Calu3 (cell line): ENCODE measurements at regions not wholly inside any gene's neighbourhood (a gene's known extent, or its start where the extent isn't known, plus 50 kb on each side); places are given as distances from the start of the nearest gene placed in this dataset.

Source experiments
- BruUV-seq: library from RNA; stranded (reverse); fragments of 400-500 nt; replicated peaks from 2 replicates; lab custom pipeline; 2021; lab: Mats Ljungman, UMichigan
- CTCF ChIA-PET: fragments of 300-600 bp; sonication (Branson Sonifier 250); formaldehyde crosslinking; loops from one replicate; lab custom pipeline; 2022; ENCODE audit warnings: antibody characterized with exemption; lab: Charles Lee
- DNase-seq: peaks from one replicate; pipeline ENCODE4 v3.0.0; 2022
- H3K27ac Mint-ChIP-seq: one replicate; pipeline ENCODE4 v1.8.0; 2022; ENCODE audit warnings: mixed read lengths; ENCODE audit not compliant: unreplicated experiment
- H3K27me3 Mint-ChIP-seq: one replicate; pipeline ENCODE4 v1.8.0; 2022; ENCODE audit warnings: mixed read lengths; ENCODE audit not compliant: unreplicated experiment
- H3K36me3 Mint-ChIP-seq: one replicate; pipeline ENCODE4 v1.8.0; 2022; ENCODE audit warnings: mild to moderate bottlenecking, moderate library complexity, mixed read lengths; ENCODE audit not compliant: insufficient read depth, unreplicated experiment
- H3K4me1 Mint-ChIP-seq: one replicate; pipeline ENCODE4 v1.8.0; 2022; ENCODE audit warnings: mild to moderate bottlenecking, low read depth, mixed read lengths; ENCODE audit not compliant: unreplicated experiment
- H3K4me3 Mint-ChIP-seq: one replicate; pipeline ENCODE4 v1.8.0; 2022; ENCODE audit warnings: mild to moderate bottlenecking, low read depth, moderate library complexity, mixed read lengths; ENCODE audit not compliant: unreplicated experiment
- H3K9me3 Mint-ChIP-seq: one replicate; pipeline ENCODE4 v1.8.0; 2022; ENCODE audit warnings: low read depth, mixed read lengths; ENCODE audit not compliant: unreplicated experiment
- CTCF ChIP-seq: fragments of 200-600 bp; IDR thresholded peaks from one replicate; pipeline ENCODE4 v1.8.0; 2022; ENCODE audit warnings: antibody characterized with exemption; ENCODE audit not compliant: unreplicated experiment
- intact Hi-C: fragments of 100-400 bp; cut with micrococcal nuclease; formaldehyde crosslinking; loops from one replicate; pipeline ENCODE4 v1.10.0; 2022; ENCODE audit not compliant: unreplicated experiment

- CTCF ChIA-PET, result no interaction called here
- intact Hi-C loops, result no loop called here
- Mint-ChIP-seq H3K4me1 (no peaks in the 10 kb centered on the region), H3K4me3 (no peak overlapping the region), H3K9me3 (peaks cover 9% of the 10 kb centered on the region), H3K36me3 (no peaks in the 10 kb centered on the region), H3K27ac (no peak overlapping the region), H3K27me3 (no peaks in the 10 kb centered on the region)
- TF ChIP-seq CTCF, result no peak
- no TSS peak for BruUV-seq
- no peak for DNase-seq
Measured at GRCh38 chr6:148671085-148671484, 75.7 kb upstream of the UST start.

- intact Hi-C loops, result no loop called here
- H3K36me3 Mint-ChIP-seq, result no peaks in the 10 kb centered on the region
- no peak overlapping the region for H3K4me3 Mint-ChIP-seq
- no peaks in the 10 kb centered on the region for H3K4me1 Mint-ChIP-seq
- TF ChIP-seq CTCF, result no peak
- peaks cover 1% of the 10 kb centered on the region for H3K9me3 Mint-ChIP-seq
- CTCF ChIA-PET, result no interaction called here
- no peak for DNase-seq
- no peaks in the 10 kb centered on the region for H3K27me3 Mint-ChIP-seq
- BruUV-seq, result no TSS peak
- H3K27ac Mint-ChIP-seq, result no peak overlapping the region
Measured at GRCh38 chr6:148671952-148672351, 74.9 kb upstream of the UST start.

- no peak overlapping the region for H3K27ac Mint-ChIP-seq
- H3K4me1 Mint-ChIP-seq, result no peaks in the 10 kb centered on the region
- no peaks in the 10 kb centered on the region for H3K27me3 Mint-ChIP-seq
- no peak overlapping the region for H3K4me3 Mint-ChIP-seq
- TF ChIP-seq CTCF, result no peak
- no peaks in the 10 kb centered on the region for H3K36me3 Mint-ChIP-seq
- CTCF ChIA-PET, result interaction anchor here (0.7 kb wide), 1 partner anchor 221 kb away, joined by 3 read pairs; no protein-coding TSS in a partner anchor
- BruUV-seq, result no TSS peak
- DNase-seq, result no peak
- no peaks in the 10 kb centered on the region for H3K9me3 Mint-ChIP-seq
- intact Hi-C loops, result no loop called here
Measured at GRCh38 chr6:148674306-148674705, 72.5 kb upstream of the UST start.

- H3K4me1 Mint-ChIP-seq, result no peaks in the 10 kb centered on the region
- TF ChIP-seq CTCF, result no peak
- intact Hi-C loops, result no loop called here
- H3K27me3 Mint-ChIP-seq, result no peaks in the 10 kb centered on the region
- no peaks in the 10 kb centered on the region for H3K9me3 Mint-ChIP-seq
- H3K4me3 Mint-ChIP-seq, result no peak overlapping the region
- no peaks in the 10 kb centered on the region for H3K36me3 Mint-ChIP-seq
- no peak for DNase-seq
- H3K27ac Mint-ChIP-seq, result no peak overlapping the region
- CTCF ChIA-PET, result no interaction called here
- no TSS peak for BruUV-seq
Measured at GRCh38 chr6:148677594-148678476, 69.0 kb upstream of the UST start.
